ENCODE measurements at regions not wholly inside any gene's neighbourhood (a gene's known extent, or its start where the extent isn't known, plus 50 kb on each side); places are given as distances from the start of the nearest gene placed in this dataset.
"Not testable (repeated sequence)": the region's sequence is repeated elsewhere in the genome, so short reads cannot be mapped to it uniquely, and the experiment has no call there.

DNA sequence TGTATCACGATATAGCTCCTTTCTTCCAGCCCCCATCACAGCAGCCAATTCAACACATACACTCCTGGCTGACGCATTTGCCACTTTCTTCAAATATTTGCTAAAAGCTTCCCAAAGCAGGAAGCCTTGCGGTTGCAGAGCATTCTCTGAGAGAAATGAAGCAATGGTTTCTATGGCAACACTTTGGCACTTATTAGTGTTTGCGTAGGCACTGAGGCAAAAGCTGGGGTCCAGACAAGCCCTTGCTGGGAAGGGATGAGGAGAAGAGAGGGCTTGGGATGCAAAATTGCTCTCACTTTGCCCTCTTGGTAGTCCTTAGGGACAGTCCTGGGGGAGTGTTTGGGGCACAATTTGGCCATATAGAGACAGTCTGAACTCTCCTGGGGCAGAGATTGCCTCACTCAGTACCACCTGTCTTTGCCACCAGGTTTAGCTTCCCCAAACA is 55.0 kb upstream of the PAK3 start:
- DNase-seq (ENCODE audit: low read depth in 2 of 3, low spot score in 1 of 3), result no peak

DNA sequence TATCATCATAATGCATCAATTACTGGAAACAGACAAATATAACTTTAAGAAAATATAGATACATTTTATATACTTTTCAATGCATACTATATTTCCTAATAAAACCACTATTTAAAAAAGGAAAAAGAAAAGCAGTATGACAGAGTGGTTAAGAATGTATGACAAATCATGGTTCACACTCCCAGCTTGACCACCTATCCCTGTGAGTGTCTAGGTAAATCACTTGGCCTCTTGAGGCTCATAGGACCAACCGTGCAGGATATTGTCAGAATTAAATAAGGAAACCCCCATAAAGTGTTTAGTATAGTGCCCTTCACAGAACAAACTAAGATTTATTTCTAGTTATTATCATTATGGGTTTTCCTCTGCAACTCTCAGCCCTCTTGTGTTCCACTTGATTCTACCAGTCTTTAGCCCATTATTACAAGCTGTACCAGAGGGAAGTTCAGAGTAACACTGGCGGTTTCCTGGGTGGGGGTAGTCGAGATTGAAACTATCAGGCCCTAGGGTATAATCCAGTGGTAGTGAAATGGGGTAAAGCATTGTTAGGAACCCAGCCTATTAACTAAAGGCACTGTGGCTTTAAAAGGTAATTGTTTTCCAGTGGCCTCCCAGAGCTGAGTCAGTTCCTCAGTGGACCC is 55.5 kb upstream of the PAK3 start:
- no peak for DNase-seq (ENCODE audit: low read depth in 2 of 3, low spot score in 1 of 3)

DNA sequence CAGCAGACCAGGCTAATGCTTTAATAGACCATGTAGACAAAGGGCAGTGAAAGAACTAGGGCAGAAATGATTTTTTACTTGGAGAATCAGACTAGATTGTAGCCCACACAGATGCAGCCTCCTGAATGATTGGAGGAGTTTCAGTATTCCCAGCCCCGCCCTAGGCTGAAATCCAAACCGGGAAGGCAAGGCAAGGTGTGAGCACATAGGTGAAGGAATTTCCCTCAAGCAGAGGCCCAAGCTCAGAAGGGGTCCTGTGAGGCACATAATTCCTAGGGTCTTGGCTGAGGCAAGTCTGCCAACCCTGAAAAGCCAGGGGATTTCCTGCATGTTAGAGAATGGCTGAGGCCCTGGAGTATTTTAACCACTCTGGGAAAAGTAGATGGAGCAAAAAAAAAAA is 56.4 kb upstream of the PAK3 start:
- no peak for DNase-seq (ENCODE audit: low read depth in 2 of 3, low spot score in 1 of 3)

DNA sequence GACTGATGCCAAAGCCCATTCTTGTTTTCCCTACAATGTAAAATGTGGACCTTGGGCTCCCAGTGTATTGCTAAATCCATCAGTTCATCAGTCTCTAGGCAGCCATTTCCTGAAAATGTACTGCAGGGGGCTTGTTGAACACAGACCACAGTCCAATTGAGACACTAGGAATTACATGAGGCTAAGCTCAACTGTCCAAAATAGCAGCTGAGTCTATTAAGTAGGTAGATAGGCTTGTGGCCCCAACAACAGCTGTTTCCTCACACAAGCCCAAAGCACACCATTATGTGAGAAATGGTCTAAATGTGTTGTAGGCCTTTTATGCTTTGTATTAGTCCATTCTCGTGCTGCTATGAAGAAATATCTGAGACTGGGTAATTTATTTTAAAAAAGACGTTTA is 60.0 kb upstream of the PAK3 start:
- DNase-seq (ENCODE audit: low read depth in 2 of 3, low spot score in 1 of 3), result no peak

DNA sequence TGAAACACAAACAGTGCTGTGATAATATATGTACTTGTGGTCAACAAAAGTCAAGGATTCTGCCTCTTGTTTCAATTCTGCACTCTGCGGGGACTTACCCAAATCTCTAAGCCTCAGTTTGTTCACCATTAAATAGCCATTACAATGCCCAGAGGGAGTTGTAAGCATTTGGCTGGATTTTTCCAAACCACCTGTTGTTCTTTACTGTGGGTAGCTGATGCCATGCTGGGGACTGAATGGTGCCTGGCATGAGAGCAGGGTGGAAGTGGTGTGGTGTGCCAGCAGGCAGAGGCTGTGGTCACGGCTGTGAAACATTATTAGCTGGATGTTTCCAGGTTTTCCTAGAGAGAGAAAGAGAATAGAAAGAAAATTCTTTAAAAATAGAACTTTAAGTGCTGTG is 60.7 kb upstream of the PAK3 start:
- no peak for DNase-seq (ENCODE audit: low read depth in 2 of 3, low spot score in 1 of 3)

DNA sequence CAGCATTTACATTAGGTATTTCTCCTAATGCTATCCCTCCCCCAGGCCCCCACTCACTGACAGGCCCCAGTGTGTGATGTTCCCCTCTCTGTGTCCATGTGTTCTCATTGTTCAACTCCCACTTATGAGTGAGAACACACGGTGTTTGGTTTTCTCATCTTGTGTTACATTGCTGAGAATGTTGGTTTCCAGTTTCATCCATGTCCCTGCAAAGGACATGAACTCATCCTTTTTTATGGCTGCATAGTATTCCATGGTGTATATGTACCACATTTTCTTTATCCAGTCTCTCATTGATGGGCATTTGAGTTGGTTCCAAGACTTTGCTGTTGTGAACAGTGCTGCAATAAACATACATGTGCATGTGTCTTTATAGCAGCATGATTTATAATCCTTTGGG is 73.0 kb upstream of the PAK3 start:
- not testable (repeated sequence) for DNase-seq (ENCODE audit: low read depth in 2 of 3, low spot score in 1 of 3)

DNA sequence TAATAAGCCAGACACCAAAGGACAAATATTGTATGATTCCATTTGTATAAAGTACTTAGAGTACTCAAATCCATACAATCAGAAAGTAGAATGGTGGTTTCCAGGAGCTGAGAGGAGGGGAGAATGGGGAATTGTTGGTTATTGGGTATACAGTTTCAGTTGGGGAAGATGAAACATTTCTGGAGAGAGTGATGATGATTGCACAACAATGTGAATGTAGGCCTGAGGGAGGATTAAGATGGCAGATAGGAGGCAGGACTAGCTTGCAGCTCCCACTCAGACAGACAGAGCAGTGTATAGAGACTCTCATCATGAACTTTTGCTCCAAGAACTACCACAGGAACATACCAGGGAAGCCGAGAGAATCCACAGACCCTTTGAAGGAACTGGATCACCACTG is 75.7 kb upstream of the PAK3 start:
- no peak for DNase-seq (ENCODE audit: low read depth in 2 of 3, low spot score in 1 of 3)

DNA sequence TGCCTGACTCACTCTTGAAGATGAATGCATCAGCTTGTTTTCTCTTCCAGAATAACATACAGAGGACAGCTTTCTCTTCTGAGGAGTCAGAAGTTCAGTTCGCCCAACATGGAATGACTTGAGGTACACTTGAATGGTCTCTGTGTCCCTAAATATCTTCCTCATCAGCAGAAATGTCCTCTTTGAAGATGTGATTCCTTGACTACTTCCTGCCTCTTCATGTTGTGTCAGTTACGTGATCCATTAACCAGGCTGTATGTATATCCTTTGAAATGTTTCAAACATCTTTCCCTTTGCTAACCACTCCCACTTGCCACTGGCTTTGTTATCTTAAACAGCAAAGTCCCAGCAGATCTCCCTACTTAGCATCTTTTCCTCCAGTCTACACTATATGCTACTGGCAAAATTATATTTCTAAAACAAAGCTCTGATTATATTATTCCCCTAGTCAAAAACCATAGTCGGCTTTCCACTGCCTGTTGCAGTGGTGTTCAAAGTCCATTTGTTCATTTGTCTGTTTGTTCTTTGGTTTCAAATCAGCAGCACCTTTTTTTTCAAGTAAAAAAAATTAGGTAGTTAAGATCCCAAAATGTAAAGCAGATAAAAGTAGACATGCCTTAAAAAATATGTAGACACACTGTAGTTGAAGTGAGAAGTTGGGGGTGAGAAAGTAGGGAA is 82.1 kb upstream of the PAK3 start:
- no peak for DNase-seq (ENCODE audit: low read depth in 2 of 3, low spot score in 1 of 3)

DNA sequence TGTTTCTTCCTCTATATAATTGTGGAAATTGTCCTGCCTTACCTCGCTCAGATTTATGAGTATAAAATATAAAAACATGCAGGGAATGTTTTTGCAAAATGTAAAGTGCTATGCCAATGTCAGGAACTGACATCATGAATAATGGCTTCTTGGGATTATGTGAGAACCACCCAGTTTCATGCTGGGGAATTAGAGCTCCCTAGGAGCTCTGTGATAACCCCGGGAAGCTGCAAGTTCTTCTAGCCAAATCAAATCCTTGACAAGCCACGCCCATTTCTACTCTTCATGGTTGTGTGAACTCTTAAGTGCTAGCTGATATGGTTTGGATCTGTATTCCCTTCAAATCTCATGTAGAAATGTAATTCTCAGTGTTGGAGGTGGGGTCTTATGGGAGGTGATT is 85.9 kb upstream of the PAK3 start:
- DNase-seq (ENCODE audit: low read depth in 2 of 3, low spot score in 1 of 3), result no peak

DNA sequence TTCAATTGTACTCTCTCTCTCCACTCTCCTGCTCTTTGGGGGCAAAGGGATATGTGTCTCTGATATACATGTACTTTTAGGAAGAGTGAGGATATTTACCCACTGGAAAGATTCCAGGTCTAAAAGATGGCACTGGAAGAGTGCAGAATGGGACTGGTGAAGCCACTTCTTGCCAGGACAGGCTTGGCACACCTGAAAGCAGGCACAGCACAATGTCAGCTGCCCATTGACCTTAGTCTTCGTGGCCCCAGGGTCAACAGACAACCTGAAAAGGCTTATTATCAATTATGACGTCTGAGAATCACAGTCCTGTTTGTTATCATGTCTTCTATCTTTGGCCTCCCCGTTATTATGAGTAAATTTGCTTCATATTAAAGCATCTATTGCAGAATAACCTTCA is 86.7 kb upstream of the PAK3 start:
- no peak for DNase-seq (ENCODE audit: low read depth in 2 of 3, low spot score in 1 of 3)

DNA sequence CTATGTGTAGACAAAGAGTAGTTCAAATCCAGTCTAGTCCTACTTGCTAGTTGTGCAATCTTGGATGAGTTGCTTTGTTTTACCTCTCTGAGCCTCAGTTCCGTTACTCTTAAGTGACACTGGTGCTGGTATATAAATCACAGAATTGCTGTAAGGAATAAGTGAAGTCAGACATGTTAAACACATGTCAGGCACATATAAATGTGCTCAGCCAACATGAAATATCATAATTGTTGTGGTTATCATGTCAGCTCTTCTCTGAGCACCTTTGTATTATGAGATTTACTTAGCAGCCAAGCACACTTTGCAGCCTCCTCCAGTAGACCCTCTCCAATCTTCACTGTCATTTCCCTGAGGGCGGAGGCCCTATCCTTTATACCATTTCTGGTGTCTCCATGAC is 87.9 kb upstream of the PAK3 start:
- DNase-seq (ENCODE audit: low read depth in 2 of 3, low spot score in 1 of 3), result no peak

DNA sequence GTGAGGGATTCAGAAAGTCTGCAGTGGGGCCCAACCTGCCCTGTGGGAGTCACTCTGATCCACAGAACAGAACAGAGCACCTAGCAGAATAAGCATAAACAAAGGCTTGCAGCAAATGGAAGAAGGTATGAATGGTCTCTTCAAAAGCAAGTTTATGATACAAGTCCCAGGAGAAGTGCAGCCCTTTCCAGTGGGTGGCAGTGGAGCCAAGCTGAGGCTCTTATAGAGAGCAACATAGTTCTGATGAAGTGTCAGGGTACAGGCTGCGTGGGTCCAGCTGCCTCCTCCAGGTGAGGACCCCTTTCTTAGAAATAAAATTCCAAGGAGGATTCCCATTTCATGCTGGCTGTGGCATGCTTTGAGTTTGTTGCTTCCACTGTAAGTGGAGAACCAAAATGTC is 88.8 kb upstream of the PAK3 start:
- no peak for DNase-seq (ENCODE audit: low read depth in 2 of 3, low spot score in 1 of 3)

DNA sequence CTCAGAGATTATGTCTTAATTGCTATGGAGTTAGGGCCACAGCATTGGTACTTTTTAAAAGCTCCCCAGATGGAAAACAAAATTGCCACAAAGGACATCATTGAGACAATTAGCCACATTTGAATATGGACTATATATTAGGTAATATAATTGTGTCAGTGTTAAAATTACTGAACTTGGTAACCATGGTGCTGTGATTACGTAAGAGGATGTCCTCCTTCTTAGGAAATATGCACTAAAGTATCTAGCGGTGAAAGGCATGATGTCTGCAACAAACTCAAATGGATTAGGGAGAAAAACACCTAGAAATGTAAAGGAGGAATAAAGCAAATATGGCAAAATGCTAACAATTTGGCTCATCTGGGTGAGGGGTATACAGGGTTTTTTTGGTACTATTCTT is 89.9 kb upstream of the PAK3 start:
- DNase-seq (ENCODE audit: low read depth in 2 of 3, low spot score in 1 of 3), result no peak

DNA sequence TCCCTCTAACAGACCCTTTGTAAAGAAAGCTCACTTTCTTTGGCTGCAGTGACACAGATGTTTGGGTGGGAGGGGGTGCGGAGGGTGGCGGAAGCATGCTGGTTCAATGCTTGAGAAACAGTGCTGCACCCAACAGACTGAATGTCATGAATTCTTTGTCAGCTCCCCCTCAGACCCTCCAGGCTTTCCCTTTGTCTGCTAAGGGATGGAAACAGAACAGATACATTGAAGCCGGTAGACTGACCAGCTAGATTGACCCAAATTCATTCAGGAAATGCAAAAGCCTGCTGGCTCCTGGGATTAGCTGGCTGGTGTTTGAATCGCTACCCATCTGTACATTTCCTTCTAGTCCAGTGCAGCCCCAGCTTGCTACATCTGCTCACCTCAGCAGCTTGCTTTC is 90.8 kb upstream of the PAK3 start:
- DNase-seq (ENCODE audit: low read depth in 2 of 3, low spot score in 1 of 3), result no peak

DNA sequence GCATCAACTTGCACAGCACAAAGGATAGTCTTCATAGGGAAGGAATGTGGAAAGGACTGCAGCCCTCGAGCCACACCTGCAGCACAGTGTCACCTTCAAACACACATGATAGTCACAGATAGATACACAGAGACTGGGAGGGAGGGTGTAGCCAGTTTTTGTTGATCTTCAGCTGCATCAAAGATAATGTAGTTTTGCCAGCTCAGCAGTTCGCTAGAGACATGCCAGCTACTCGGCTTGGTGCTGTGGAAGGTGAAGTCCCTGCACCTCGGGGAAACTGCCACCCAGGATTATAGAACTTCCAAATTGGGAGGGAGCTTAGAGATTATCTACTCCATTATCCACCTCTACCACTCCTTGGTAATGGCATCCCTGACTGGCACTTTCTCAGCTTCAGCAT is 92.9 kb upstream of the PAK3 start:
- no peak for DNase-seq (ENCODE audit: low read depth in 2 of 3, low spot score in 1 of 3)

DNA sequence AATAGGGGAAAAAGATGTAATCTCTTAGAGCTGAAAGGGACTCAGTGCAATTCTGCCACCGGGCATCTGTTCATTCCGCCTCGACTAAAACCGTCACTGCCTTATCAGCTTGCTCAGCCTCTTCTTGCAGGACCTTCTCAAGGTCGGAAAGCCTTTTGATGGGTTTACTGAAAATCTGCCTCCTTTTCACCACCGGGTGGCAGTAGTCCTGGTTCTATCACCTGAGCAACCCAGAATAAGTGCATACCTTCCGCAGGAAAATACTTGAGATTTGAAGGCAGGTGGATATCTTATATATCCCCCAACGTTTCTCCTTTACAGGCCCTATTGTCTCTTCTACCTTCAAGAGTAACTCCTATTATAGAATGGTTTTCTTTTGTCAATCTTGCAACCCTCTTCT is 103.4 kb upstream of the PAK3 start:
- peak in 2 of 3 donors; percentile 14 to 15 for DNase-seq (ENCODE audit: low read depth in 2 of 3, low spot score in 1 of 3)

DNA sequence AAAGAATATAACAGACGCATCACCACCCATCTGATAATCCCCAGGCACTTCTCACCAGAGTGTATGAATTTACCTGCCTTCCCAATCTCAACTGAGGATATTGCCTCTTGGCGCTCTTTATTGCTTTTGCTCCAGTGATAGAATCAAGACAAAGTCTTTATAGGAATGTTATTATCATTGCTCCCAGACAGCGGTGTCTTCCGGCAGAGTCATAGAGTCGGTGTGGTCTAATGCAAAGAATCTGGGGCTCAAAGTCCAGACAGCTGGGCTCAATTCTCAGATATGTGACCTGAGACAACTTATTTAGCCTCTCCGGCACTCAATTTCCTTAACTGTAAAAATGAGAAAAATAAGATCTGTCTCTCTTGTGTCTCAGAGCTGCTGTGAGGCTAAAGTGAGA is 106.1 kb upstream of the PAK3 start:
- DNase-seq (ENCODE audit: low read depth in 2 of 3, low spot score in 1 of 3), result no peak

DNA sequence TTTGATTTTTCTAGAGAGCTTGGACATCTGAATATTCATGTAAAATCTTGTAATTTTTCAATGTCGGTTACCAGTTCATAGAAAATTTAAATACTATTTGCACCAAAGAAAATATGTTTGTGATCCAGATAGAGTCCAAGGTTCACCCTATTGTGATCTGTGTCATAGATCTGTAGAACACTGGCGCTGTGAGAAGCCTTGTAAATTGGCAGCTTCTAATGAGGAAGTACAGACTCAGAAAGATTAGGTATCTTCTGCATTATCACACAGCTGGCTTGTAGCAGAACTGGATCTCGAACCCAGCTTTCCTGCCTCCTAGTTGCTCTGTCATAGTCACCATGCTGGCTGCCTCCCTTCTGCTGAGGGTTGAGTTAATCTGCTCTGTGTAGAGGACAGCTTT is 106.5 kb upstream of the PAK3 start:
- DNase-seq (ENCODE audit: low read depth in 2 of 3, low spot score in 1 of 3), result no peak

DNA sequence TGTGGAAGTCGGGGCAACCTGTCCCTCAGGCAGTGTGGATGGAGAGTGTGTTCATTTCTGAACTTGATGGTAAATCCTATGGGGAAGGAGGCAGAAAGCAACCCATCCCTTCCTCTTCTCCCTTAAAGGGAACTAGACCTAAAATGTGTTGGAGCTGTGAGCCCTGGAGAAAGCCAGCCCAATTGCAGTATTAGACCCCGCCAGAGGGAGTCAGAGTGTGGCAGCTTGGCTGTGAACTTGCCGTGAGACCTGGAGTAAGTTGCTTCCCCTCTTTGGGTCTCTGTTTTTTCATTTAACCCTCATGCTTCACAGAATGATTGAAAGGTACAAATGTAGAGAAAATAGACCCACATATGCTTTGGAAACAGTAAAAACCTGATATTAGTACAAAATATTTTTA is 108.7 kb upstream of the PAK3 start:
- no peak for DNase-seq (ENCODE audit: low read depth in 2 of 3, low spot score in 1 of 3)

DNA sequence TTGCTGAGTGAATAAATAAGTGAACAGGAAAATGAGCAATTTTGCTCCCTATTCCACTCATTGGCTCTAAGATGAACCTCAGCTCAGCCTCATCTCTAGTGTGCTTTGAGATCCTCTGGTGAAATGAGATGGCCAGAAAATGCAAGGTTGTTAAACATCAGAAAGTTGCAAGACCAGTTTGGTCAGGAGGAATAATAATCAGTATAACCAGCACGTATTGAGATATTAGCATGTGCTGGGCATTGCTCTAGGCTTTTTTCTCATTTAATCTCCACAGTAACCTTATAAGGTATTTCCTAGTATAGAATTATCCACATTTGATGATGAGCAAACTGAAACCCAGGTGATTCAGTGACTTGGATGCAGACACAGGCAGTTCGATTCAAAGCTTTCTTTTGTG is 110.5 kb upstream of the PAK3 start:
- DNase-seq (ENCODE audit: low read depth in 2 of 3, low spot score in 1 of 3), result no peak

DNA sequence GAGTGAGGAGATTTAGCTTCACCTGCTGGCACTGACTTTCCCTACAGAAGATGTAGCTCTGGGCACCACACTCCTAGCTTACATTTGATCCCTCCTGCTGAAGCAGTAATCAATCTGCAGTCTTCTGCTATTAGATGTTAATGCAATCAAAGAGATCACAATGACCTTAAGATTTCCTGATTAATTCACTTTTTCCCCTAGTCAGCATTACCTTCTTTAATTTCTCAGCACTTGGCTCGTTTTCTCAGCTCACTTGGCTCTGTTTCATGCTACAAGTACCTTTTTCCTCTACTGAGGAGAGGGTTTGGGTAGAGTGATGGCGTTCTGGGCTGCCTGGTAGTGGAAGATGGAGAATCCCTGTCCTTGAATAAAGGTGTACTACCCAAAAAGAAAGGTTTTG is 113.0 kb upstream of the PAK3 start:
- DNase-seq (ENCODE audit: low read depth in 2 of 3, low spot score in 1 of 3), result no peak

DNA sequence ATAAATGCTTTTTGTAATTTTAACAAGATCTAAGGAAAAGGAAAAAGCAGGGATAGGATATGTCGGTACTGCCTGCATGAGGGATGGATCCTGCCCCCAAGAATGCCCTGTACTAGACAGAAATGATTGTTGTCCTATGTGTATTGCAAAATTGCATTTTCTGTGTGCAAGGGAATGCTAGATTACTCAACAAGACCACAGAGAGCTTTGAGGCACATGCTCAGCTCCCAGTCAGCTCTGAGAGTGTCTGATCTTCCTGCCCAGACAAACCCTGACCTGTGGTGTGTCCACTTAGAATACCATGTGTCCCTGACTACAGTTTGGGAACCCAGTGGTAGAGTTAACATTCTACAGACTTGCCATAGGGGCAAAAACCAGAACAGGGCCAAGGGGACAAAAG is 129.2 kb upstream of the PAK3 start:
- no peak for DNase-seq (ENCODE audit: low read depth in 2 of 3, low spot score in 1 of 3)

DNA sequence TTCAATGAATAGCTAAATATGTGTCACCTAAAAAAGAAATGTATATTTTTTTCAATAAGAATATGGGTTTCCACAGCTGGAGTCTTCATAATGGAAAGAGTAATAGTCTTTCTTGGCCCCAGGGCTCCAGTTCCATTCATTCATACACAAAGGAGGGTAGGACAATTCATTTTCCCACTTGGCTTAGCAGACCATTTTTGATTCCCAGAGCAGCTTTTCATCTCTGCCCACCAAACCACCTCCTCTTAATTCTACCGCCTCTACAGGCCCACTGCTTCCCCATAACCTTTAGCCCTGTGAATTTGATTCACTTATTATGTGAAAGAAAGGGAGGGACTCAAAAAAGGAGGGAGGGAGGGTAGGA is 129.9 kb upstream of the PAK3 start:
- DNase-seq (ENCODE audit: low read depth in 2 of 3, low spot score in 1 of 3), result no peak

Data from stimulated activated CD4-positive, alpha-beta T cell treated with anti-CD3 and anti-CD28 coated beads, Interleukin-12 subunit alpha, Interleukin-12 subunit beta, amount 100 ng/mL, for 48 hours (primary cell).